ENCODE measurements at regions not wholly inside any gene's neighbourhood (a gene's known extent, or its start where the extent isn't known, plus 50 kb on each side); places are given as distances from the start of the nearest gene placed in this dataset.

- ChIA-PET POLR2A (no interaction called here), RAD21 (ENCODE audit: unreplicated experiment) (no interaction called here), SMC1A (ENCODE audit: uncharacterized antibody, unreplicated experiment) (no interaction called here), CTCF (no interaction called here)
- Histone ChIP-seq H4K20me1 (ENCODE audit: control insufficient read depth, insufficient read depth) (no peaks in the 10 kb centered on the region), H3K4me2 (ENCODE audit: control insufficient read depth, insufficient read depth) (no peak overlapping the region), H3K27ac (ENCODE audit: control insufficient read depth, insufficient read depth) (no peak overlapping the region), H3K36me3 (ENCODE audit: control insufficient read depth in 2 of 2, insufficient read depth in 2 of 2, low read length in 1 of 2) (no peaks in the 10 kb centered on the region), H3K27me3 (replicated peaks in 1 of 2; ENCODE audit: control insufficient read depth in 2 of 2, insufficient read depth in 2 of 2, low read length in 1 of 2) (no peaks in the 10 kb centered on the region), H3K9me3 (replicated peaks; ENCODE audit: control insufficient read depth, insufficient read depth, low read length) (no peaks in the 10 kb centered on the region), H3K4me1 (ENCODE audit: control insufficient read depth, insufficient read depth, low read length) (no peaks in the 10 kb centered on the region), H3K79me2 (ENCODE audit: control insufficient read depth, insufficient read depth, low read length) (no peaks in the 10 kb centered on the region), H2AFZ (ENCODE audit: control insufficient read depth, low read depth, low read length) (no peak overlapping the region), H3K4me3 (no peak overlapping the region), H3K9ac (ENCODE audit: control insufficient read depth, insufficient read depth, low read length) (no peak overlapping the region)
- intact Hi-C loops (cut with micrococcal nuclease; ENCODE audit: unreplicated experiment) (no loop called here), in situ Hi-C loops (cut with MboI) (no loop called here)
- no peak for ATAC-seq
- WGBS (ENCODE audit: insufficient coverage, insufficient replicate concordance, low lambda C conversion rate, missing lambda C conversion rate): 36% methylated on average over 3 of the region's 3 CpGs
- BruUV-seq (replicated peaks): no TSS peak
- TF ChIP-seq USF1 (IDR thresholded peaks at IDR 0.05; ENCODE audit: borderline replicate concordance, extremely low read length, insufficient read depth, low read depth, low read length) (no peak), ZNF622 (IDR thresholded peaks at IDR 0.05) (no peak)
- no peak for FAIRE-seq
- DNase-seq (ENCODE audit: low read depth, low spot score): no peak
Observed at GRCh38 chr1:105101261-105101660, 1351.6 kb downstream of the AMY1C start.

GRCh38 chr1:105102371-105102770 is 1352.7 kb downstream of the AMY1C start:
- CTCF ChIA-PET: no interaction called here
- Histone ChIP-seq H3K4me1 (ENCODE audit: control insufficient read depth, insufficient read depth, low read length) (no peaks in the 10 kb centered on the region), H4K20me1 (ENCODE audit: control insufficient read depth, insufficient read depth) (no peaks in the 10 kb centered on the region), H2AFZ (ENCODE audit: control insufficient read depth, low read depth, low read length) (no peak overlapping the region), H3K4me2 (ENCODE audit: control insufficient read depth, insufficient read depth) (no peak overlapping the region), H3K27me3 (replicated peaks in 1 of 2; ENCODE audit: control insufficient read depth in 2 of 2, insufficient read depth in 2 of 2, low read length in 1 of 2) (no peaks in the 10 kb centered on the region), H3K79me2 (ENCODE audit: control insufficient read depth, insufficient read depth, low read length) (no peaks in the 10 kb centered on the region), H3K9ac (ENCODE audit: control insufficient read depth, insufficient read depth, low read length) (no peak overlapping the region), H3K4me3 (no peak overlapping the region), H3K27ac (ENCODE audit: control insufficient read depth, insufficient read depth) (no peak overlapping the region), H3K36me3 (ENCODE audit: control insufficient read depth in 2 of 2, insufficient read depth in 2 of 2, low read length in 1 of 2) (no peaks in the 10 kb centered on the region), H3K9me3 (replicated peaks; ENCODE audit: control insufficient read depth, insufficient read depth, low read length) (no peaks in the 10 kb centered on the region)
- WGBS (ENCODE audit: insufficient coverage, insufficient replicate concordance, low lambda C conversion rate, missing lambda C conversion rate): 64% methylated on average over 3 of the region's 3 CpGs
- SMC1A ChIA-PET (ENCODE audit: uncharacterized antibody, unreplicated experiment): no interaction called here
- no TSS peak for BruUV-seq (replicated peaks)
- RAD21 ChIA-PET (ENCODE audit: unreplicated experiment): no interaction called here
- ATAC-seq: no peak
- in situ Hi-C loops (cut with MboI) (no loop called here), intact Hi-C loops (cut with micrococcal nuclease; ENCODE audit: unreplicated experiment) (no loop called here)
- POLR2A ChIA-PET: no interaction called here
- DNase-seq (ENCODE audit: low read depth, low spot score): no peak
- FAIRE-seq: no peak
- TF ChIP-seq, protein P1, sequence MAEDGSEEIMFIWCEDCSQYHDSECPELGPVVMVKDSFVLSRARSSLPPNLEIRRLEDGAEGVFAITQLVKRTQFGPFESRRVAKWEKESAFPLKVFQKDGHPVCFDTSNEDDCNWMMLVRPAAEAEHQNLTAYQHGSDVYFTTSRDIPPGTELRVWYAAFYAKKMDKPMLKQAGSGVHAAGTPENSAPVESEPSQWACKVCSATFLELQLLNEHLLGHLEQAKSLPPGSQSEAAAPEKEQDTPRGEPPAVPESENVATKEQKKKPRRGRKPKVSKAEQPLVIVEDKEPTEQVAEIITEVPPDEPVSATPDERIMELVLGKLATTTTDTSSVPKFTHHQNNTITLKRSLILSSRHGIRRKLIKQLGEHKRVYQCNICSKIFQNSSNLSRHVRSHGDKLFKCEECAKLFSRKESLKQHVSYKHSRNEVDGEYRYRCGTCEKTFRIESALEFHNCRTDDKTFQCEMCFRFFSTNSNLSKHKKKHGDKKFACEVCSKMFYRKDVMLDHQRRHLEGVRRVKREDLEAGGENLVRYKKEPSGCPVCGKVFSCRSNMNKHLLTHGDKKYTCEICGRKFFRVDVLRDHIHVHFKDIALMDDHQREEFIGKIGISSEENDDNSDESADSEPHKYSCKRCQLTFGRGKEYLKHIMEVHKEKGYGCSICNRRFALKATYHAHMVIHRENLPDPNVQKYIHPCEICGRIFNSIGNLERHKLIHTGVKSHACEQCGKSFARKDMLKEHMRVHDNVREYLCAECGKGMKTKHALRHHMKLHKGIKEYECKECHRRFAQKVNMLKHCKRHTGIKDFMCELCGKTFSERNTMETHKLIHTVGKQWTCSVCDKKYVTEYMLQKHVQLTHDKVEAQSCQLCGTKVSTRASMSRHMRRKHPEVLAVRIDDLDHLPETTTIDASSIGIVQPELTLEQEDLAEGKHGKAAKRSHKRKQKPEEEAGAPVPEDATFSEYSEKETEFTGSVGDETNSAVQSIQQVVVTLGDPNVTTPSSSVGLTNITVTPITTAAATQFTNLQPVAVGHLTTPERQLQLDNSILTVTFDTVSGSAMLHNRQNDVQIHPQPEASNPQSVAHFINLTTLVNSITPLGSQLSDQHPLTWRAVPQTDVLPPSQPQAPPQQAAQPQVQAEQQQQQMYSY (CRISPR knock-in tag; IDR thresholded peaks at IDR 0.05): no peak
- TF ChIP-seq LARP7 (IDR thresholded peaks at IDR 0.05): no peak
- no peak for TF ChIP-seq ZNF217 (IDR thresholded peaks at IDR 0.05)
- TF ChIP-seq FOXM1 (IDR thresholded peaks at IDR 0.05; ENCODE audit: low read depth, low read length): no peak
- TF ChIP-seq STAT1 (conservative IDR thresholded peaks at IDR 0.05): no peak
- no peak for TF ChIP-seq GABPA (IDR thresholded peaks at IDR 0.05; ENCODE audit: low read depth)
- no peak for TF ChIP-seq RB1 (IDR thresholded peaks at IDR 0.05; ENCODE audit: borderline replicate concordance)
- TF ChIP-seq, protein P2, sequence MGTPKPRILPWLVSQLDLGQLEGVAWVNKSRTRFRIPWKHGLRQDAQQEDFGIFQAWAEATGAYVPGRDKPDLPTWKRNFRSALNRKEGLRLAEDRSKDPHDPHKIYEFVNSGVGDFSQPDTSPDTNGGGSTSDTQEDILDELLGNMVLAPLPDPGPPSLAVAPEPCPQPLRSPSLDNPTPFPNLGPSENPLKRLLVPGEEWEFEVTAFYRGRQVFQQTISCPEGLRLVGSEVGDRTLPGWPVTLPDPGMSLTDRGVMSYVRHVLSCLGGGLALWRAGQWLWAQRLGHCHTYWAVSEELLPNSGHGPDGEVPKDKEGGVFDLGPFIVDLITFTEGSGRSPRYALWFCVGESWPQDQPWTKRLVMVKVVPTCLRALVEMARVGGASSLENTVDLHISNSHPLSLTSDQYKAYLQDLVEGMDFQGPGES (IDR thresholded peaks at IDR 0.05): no peak
- no peak for TF ChIP-seq POLR2AphosphoS5 (IDR thresholded peaks at IDR 0.05; ENCODE audit: low read length)
- no peak for TF ChIP-seq RBBP5 (conservative IDR thresholded peaks at IDR 0.05)
- no peak for TF ChIP-seq JUNB (IDR thresholded peaks at IDR 0.05)
- TF ChIP-seq TARDBP (IDR thresholded peaks at IDR 0.05; ENCODE audit: borderline replicate concordance): no peak
- TF ChIP-seq CHD2 (IDR thresholded peaks at IDR 0.05; ENCODE audit: borderline replicate concordance, low read depth, low read length): no peak

Measured in GM12878 (cell line).